ENCODE measurements at regions not wholly inside any gene's neighbourhood (a gene's known extent, or its start where the extent isn't known, plus 50 kb on each side); places are given as distances from the start of the nearest gene placed in this dataset.

DNA sequence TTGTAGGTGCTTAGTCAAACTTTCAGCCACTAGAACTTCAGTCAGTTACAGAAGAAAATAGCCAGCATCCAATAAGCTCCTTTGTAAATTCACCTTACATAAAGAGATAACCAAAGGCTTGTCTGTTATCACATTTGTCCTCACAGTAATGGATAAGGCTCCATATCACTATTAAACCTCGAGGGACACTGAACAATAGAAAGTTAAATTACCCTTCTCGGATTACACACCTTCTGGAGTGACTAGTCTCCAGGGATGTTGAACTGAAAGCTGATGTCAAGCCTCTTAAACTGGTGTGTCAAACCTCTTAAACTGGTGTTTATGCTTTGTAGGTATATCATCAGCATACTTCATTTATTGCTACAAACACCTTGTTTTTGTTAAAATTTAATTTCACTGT, 639.0 kb downstream of the CENPC start:
- TF ChIP-seq, protein P1, sequence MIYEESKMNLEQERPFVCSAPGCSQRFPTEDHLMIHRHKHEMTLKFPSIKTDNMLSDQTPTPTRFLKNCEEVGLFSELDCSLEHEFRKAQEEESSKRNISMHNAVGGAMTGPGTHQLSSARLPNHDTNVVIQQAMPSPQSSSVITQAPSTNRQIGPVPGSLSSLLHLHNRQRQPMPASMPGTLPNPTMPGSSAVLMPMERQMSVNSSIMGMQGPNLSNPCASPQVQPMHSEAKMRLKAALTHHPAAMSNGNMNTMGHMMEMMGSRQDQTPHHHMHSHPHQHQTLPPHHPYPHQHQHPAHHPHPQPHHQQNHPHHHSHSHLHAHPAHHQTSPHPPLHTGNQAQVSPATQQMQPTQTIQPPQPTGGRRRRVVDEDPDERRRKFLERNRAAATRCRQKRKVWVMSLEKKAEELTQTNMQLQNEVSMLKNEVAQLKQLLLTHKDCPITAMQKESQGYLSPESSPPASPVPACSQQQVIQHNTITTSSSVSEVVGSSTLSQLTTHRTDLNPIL (CRISPR knock-in tag; IDR thresholded peaks at IDR 0.05; ENCODE audit: low read depth) = no peak
- TF ChIP-seq SNAI2 (CRISPR knock-in tag; IDR thresholded peaks at IDR 0.05) (no peak), TCF4 (CRISPR knock-in tag; IDR thresholded peaks at IDR 0.05; ENCODE audit: borderline replicate concordance) (no peak), ZFP3 (CRISPR knock-in tag; IDR thresholded peaks at IDR 0.05) (no peak), TSHZ2 (CRISPR knock-in tag; IDR thresholded peaks at IDR 0.05) (no peak), ZNF8 (CRISPR knock-in tag; IDR thresholded peaks at IDR 0.05) (no peak), PATZ1 (CRISPR knock-in tag; IDR thresholded peaks at IDR 0.05; ENCODE audit: borderline replicate concordance) (no peak), POU6F1 (CRISPR knock-in tag; IDR thresholded peaks at IDR 0.05; ENCODE audit: borderline replicate concordance, low read depth) (no peak), TOX (CRISPR knock-in tag; IDR thresholded peaks at IDR 0.05; ENCODE audit: borderline replicate concordance) (no peak)
- TF ChIP-seq, protein P2, sequence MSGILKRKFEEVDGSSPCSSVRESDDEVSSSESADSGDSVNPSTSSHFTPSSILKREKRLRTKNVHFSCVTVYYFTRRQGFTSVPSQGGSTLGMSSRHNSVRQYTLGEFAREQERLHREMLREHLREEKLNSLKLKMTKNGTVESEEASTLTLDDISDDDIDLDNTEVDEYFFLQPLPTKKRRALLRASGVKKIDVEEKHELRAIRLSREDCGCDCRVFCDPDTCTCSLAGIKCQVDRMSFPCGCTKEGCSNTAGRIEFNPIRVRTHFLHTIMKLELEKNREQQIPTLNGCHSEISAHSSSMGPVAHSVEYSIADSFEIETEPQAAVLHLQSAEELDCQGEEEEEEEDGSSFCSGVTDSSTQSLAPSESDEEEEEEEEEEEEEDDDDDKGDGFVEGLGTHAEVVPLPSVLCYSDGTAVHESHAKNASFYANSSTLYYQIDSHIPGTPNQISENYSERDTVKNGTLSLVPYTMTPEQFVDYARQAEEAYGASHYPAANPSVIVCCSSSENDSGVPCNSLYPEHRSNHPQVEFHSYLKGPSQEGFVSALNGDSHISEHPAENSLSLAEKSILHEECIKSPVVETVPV (CRISPR knock-in tag; IDR thresholded peaks at IDR 0.05) = no peak
- no peak for ATAC-seq

DNA sequence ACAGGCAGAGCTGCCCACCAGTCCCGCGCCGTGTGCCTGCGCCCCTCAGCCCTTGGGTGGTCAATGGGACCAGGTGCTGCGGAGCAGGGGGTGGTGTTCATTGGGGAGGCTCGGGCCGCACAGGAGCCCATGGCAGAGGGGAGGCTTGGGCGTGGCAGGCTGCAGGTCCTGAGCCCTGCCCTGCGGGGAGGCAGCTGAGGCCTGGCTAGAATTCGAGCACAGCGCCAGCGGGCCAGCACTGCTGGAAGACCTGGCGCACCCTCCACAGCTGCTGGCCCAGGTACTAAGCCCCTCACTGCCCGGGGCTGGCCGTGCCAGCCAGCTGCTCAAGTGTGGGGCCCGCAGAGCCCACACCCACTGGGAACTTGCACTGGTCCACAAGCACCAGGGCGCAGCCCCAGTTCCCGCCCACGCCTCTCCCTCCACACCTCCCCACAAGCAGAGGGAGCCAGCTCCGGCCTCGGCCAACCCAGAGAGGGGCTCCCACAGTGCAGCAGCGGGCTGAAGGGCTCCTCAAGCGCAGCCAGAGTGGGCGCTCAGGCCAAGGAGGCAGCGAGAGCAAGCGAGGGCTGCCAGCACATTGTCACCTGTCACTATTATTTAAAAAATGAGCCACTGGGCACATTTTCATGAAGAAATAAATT, 645.8 kb downstream of the CENPC start:
- ATAC-seq = no peak
- no peak for TF ChIP-seq ARNTL (CRISPR knock-in tag; IDR thresholded peaks at IDR 0.05; ENCODE audit: borderline replicate concordance, low read depth)
- TF ChIP-seq, protein P1 (CRISPR knock-in tag; IDR thresholded peaks at IDR 0.05; ENCODE audit: low read depth) = no peak
- no peak for TF ChIP-seq TSHZ2 (CRISPR knock-in tag; IDR thresholded peaks at IDR 0.05)
- no peak for TF ChIP-seq RARB (CRISPR knock-in tag; IDR thresholded peaks at IDR 0.05)
- TF ChIP-seq ZNF565 (CRISPR knock-in tag; conservative IDR thresholded peaks at IDR 0.05; ENCODE audit: low read depth) = no peak
- no peak for TF ChIP-seq ZC3H10 (CRISPR knock-in tag; IDR thresholded peaks at IDR 0.05)
- no peak for TF ChIP-seq ZFP30 (CRISPR knock-in tag; IDR thresholded peaks at IDR 0.05)
- no peak for TF ChIP-seq BACH2 (CRISPR knock-in tag; IDR thresholded peaks at IDR 0.05; ENCODE audit: borderline replicate concordance)
- TF ChIP-seq TCF4 (CRISPR knock-in tag; IDR thresholded peaks at IDR 0.05; ENCODE audit: borderline replicate concordance) = no peak
- TF ChIP-seq ZNF70 (CRISPR knock-in tag; IDR thresholded peaks at IDR 0.05) = no peak
- no peak for TF ChIP-seq POU6F1 (CRISPR knock-in tag; IDR thresholded peaks at IDR 0.05; ENCODE audit: borderline replicate concordance, low read depth)
- TF ChIP-seq OSR1 (CRISPR knock-in tag; IDR thresholded peaks at IDR 0.05) = no peak
- TF ChIP-seq ESRRG (CRISPR knock-in tag; IDR thresholded peaks at IDR 0.05) = no peak
- no peak for TF ChIP-seq PATZ1 (CRISPR knock-in tag; IDR thresholded peaks at IDR 0.05; ENCODE audit: borderline replicate concordance)
- TF ChIP-seq TOX (CRISPR knock-in tag; IDR thresholded peaks at IDR 0.05; ENCODE audit: borderline replicate concordance) = no peak
- TF ChIP-seq SNAI2 (CRISPR knock-in tag; IDR thresholded peaks at IDR 0.05) = no peak
- no peak for TF ChIP-seq ZFP3 (CRISPR knock-in tag; IDR thresholded peaks at IDR 0.05)
- TF ChIP-seq ZNF8 (CRISPR knock-in tag; IDR thresholded peaks at IDR 0.05) = no peak
